H1 (cell line): ENCODE measurements at regions not wholly inside any gene's neighbourhood (a gene's known extent, or its start where the extent isn't known, plus 50 kb on each side); places are given as distances from the start of the nearest gene placed in this dataset.
A peak's percentile ranks its signal among the peaks of the same experiment; 100 is the strongest.

Source experiments
- CTCF ChIA-PET: fragments of 300-600 bp; sonication (Branson Sonifier 250); formaldehyde crosslinking; loops from one replicate; lab custom pipeline; 2021; ENCODE audit not compliant: partially characterized antibody; lab: Charles Lee
- POLR2A ChIA-PET: fragments of 300-600 bp; sonication (Branson Sonifier 250); formaldehyde crosslinking; loops from one replicate; lab custom pipeline; 2021; ENCODE audit warnings: inconsistent platforms; ENCODE audit not compliant: partially characterized antibody; lab: Charles Lee
- DNase-seq, 2 experiments: peaks; one replicate each; pipeline versions ENCODE4 v3.0.0 to v3.0.0-alpha.2; 2010 to 2022; ENCODE audit warnings: low spot score in 2 of 2, low read depth in 1 of 2, mixed read lengths in 1 of 2
- FAIRE-seq: peaks from 2 replicates; lab custom pipeline; 2011; peaks lifted over from hg19 to GRCh38; lab: Jason Lieb, UNC
- H2AFZ ChIP-seq: 2 replicates; pipeline ENCODE4 v1.8.1; 2012; ENCODE audit warnings: low read length, inconsistent platforms
- H2AK5ac ChIP-seq: 2 replicates; pipeline ENCODE4 v1.6.1; 2013; ENCODE audit warnings: low read depth, low read length
- H2BK120ac ChIP-seq: replicated peaks from 2 replicates; pipeline ENCODE3; 2013; ENCODE audit warnings: low read depth, low read length, inconsistent platforms
- H2BK12ac ChIP-seq: 2 replicates; pipeline ENCODE4 v1.6.1; 2013; ENCODE audit warnings: low read depth, low read length
- H2BK15ac ChIP-seq: 2 replicates; pipeline ENCODE4 v1.6.1; 2013; ENCODE audit warnings: low read length
- H2BK20ac ChIP-seq: 2 replicates; pipeline ENCODE4 v1.6.1; 2013; ENCODE audit warnings: low read length
- H2BK5ac ChIP-seq: 2 replicates; pipeline ENCODE4 v1.6.1; 2013; ENCODE audit warnings: low read depth, low read length
- H3K14ac ChIP-seq: 2 replicates; pipeline ENCODE4 v1.6.1; 2013; ENCODE audit warnings: inconsistent platforms; ENCODE audit not compliant: insufficient read length
- H3K18ac ChIP-seq: 2 replicates; pipeline ENCODE4 v1.6.1; 2013; ENCODE audit warnings: low read length; ENCODE audit errors: extremely low read depth
- H3K23ac ChIP-seq: 2 replicates; pipeline ENCODE4 v1.6.1; 2013; ENCODE audit warnings: inconsistent platforms; ENCODE audit not compliant: insufficient read length
- H3K23me2 ChIP-seq: 2 replicates; pipeline ENCODE4 v1.6.1; 2013; ENCODE audit warnings: low read depth, low read length
- H3K27ac ChIP-seq: 2 replicates; pipeline ENCODE4 v1.6.1; 2011; ENCODE audit warnings: low read depth, low read length, inconsistent platforms
- H3K27me3 ChIP-seq, 4 experiments: replicated peaks in 1 of 4; 1 replicate in 1 of 4; 2 replicates in 3 of 4; pipeline versions ENCODE4 v1.6.1 to v1.8.1; 2011 to 2013; ENCODE audit warnings: low read length in 3 of 4, mild to moderate bottlenecking in 3 of 4, inconsistent platforms in 2 of 4, mixed read lengths in 2 of 4, moderate library complexity in 1 of 4; ENCODE audit not compliant: control insufficient read depth in 3 of 4, insufficient read depth in 3 of 4; ENCODE audit errors: extremely low read depth in 1 of 4
- H3K36me3 ChIP-seq, 4 experiments: 2 replicates each; pipeline versions ENCODE4 v1.6.1 to v1.8.1; 2011 to 2013; ENCODE audit warnings: mild to moderate bottlenecking in 4 of 4, low read length in 3 of 4, moderate library complexity in 2 of 4, control low read depth in 1 of 4, inconsistent platforms in 1 of 4; ENCODE audit not compliant: insufficient read depth in 4 of 4, control insufficient read depth in 2 of 4
- H3K4ac ChIP-seq: replicated peaks from 2 replicates; pipeline ENCODE3; 2013; ENCODE audit warnings: low read length, low read depth, mixed read lengths, inconsistent platforms; ENCODE audit not compliant: insufficient read length
- H3K4me1 ChIP-seq, 4 experiments: replicated peaks in 1 of 4; 1 replicate in 1 of 4; 2 replicates in 3 of 4; pipeline versions ENCODE4 v1.6.1 to v1.8.1; 2011 to 2013; ENCODE audit warnings: low read length in 3 of 4, inconsistent platforms in 2 of 4, mixed read lengths in 1 of 4; ENCODE audit not compliant: insufficient read depth in 4 of 4, control insufficient read depth in 3 of 4
- H3K4me2 ChIP-seq, 2 experiments: 2 replicates each; pipeline versions ENCODE4 v1.6.1 to v1.8.1; 2011 to 2013; ENCODE audit warnings: low read depth in 2 of 2, low read length in 2 of 2, control low read depth in 1 of 2, inconsistent platforms in 1 of 2, mild to moderate bottlenecking in 1 of 2; ENCODE audit not compliant: insufficient read depth in 1 of 2
- H3K4me3 ChIP-seq, 4 experiments: fragments of 200-600, 300-600 bp in 1 of 4; sonication (generic), shearing (Covaris generic), sonication (Bioruptor Twin) in 1 of 4; 2 replicates each; pipeline versions ENCODE4 v1.5.1 to v1.8.1; 2011 to 2016; ENCODE audit warnings: low read length in 4 of 4, low read depth in 3 of 4, control low read depth in 2 of 4, inconsistent platforms in 2 of 4, mild to moderate bottlenecking in 2 of 4, mixed read lengths in 1 of 4, moderate library complexity in 1 of 4; ENCODE audit not compliant: insufficient read depth in 2 of 4; ENCODE audit errors: extremely low read depth in 1 of 4
- H3K56ac ChIP-seq: replicated peaks from 2 replicates; pipeline ENCODE3; 2013; ENCODE audit warnings: low read depth, mild to moderate bottlenecking, mixed read lengths, low read length, inconsistent platforms; ENCODE audit not compliant: insufficient read length
- H3K79me1 ChIP-seq: 2 replicates; pipeline ENCODE4 v1.6.1; 2013; ENCODE audit warnings: low read depth, low read length, control low read depth
- H3K79me2 ChIP-seq, 2 experiments: 2 replicates each; pipeline versions ENCODE4 v1.6.1 to v1.8.1; 2012 to 2013; ENCODE audit warnings: low read length in 2 of 2, mild to moderate bottlenecking in 2 of 2, inconsistent platforms in 1 of 2; ENCODE audit not compliant: insufficient read depth in 2 of 2, control insufficient read depth in 1 of 2
- H3K9ac ChIP-seq, 4 experiments: replicated peaks in 1 of 4; 1 replicate in 1 of 4; 2 replicates in 3 of 4; pipeline versions ENCODE4 v1.6.1 to v1.8.1; 2011 to 2013; ENCODE audit warnings: low read depth in 3 of 4, low read length in 3 of 4, control low read depth in 2 of 4, mild to moderate bottlenecking in 2 of 4, moderate library complexity in 2 of 4, inconsistent platforms in 1 of 4; ENCODE audit errors: extremely low read depth in 1 of 4
- H3K9me3 ChIP-seq, 2 experiments: 2 replicates each; pipeline versions ENCODE4 v1.6.1 to v1.8.1; 2012 to 2013; ENCODE audit warnings: mild to moderate bottlenecking in 2 of 2, moderate library complexity in 2 of 2, control low read depth in 1 of 2, inconsistent platforms in 1 of 2, low read depth in 1 of 2, low read length in 1 of 2, mixed read lengths in 1 of 2; ENCODE audit not compliant: insufficient read depth in 2 of 2
- H4K20me1 ChIP-seq, 2 experiments: replicated peaks in 1 of 2; 2 replicates each; pipeline versions ENCODE3 to v1.8.1; 2011 to 2013; ENCODE audit warnings: inconsistent platforms in 2 of 2, low read length in 2 of 2, mild to moderate bottlenecking in 1 of 2; ENCODE audit not compliant: insufficient read depth in 2 of 2, control insufficient read depth in 1 of 2
- H4K5ac ChIP-seq: 2 replicates; pipeline ENCODE4 v1.6.1; 2013; ENCODE audit warnings: low read length, low read depth, mixed read lengths, inconsistent platforms; ENCODE audit not compliant: insufficient read length
- H4K8ac ChIP-seq: 2 replicates; pipeline ENCODE4 v1.8.0; 2013; ENCODE audit warnings: mild to moderate bottlenecking, moderate library complexity, low read length, inconsistent platforms; ENCODE audit not compliant: insufficient read depth; ENCODE audit errors: extremely low read depth
- H4K91ac ChIP-seq: replicated peaks from 2 replicates; pipeline ENCODE3; 2013; ENCODE audit warnings: low read length, mixed read lengths, inconsistent platforms; ENCODE audit not compliant: insufficient read length
- HDAC2 ChIP-seq, 2 experiments: fragments of 300-600 bp in 1 of 2; sonication (generic) in 1 of 2; IDR thresholded peaks; 2 replicates each; pipeline ENCODE4 v1.6.1; 2011 to 2012; ENCODE audit warnings: low read depth in 2 of 2, low read length in 2 of 2, mild to moderate bottlenecking in 2 of 2, moderate library complexity in 2 of 2, borderline replicate concordance in 1 of 2, inconsistent platforms in 1 of 2
- KDM1A ChIP-seq: fragments of 200-600, 300-600 bp; sonication (generic); IDR thresholded peaks from 2 replicates; pipeline ENCODE4 v1.7.1; 2016; ENCODE audit warnings: mild to moderate bottlenecking, low read length, borderline replicate concordance
- KDM4A ChIP-seq: IDR thresholded peaks from one replicate; pipeline ENCODE4 v1.7.1; 2012; ENCODE audit warnings: low read depth, mild to moderate bottlenecking, moderate library complexity, low read length, inconsistent platforms; ENCODE audit not compliant: severe bottlenecking
- KDM5A ChIP-seq: fragments of 200-600 bp; IDR thresholded peaks from 2 replicates; pipeline ENCODE4 v1.7.1; 2012; ENCODE audit warnings: mild to moderate bottlenecking, low read length, inconsistent platforms, mixed read lengths
- NRF1 ChIP-seq: IDR thresholded peaks from 2 replicates; pipeline ENCODE4 v1.6.1; 2011; ENCODE audit warnings: mild to moderate bottlenecking, low read depth, low read length, improper control_type of control experiment
- POU5F1 ChIP-seq: IDR thresholded peaks from 2 replicates; pipeline ENCODE4 v1.6.1; 2011; ENCODE audit warnings: low read depth, mild to moderate bottlenecking, low read length, moderate library complexity
- SIX5 ChIP-seq: IDR thresholded peaks from 2 replicates; pipeline ENCODE4 v1.6.1; 2011; ENCODE audit warnings: mild to moderate bottlenecking, low read depth, low read length
- SUZ12 ChIP-seq: fragments of 200-600 bp; sonication (generic); IDR thresholded peaks from 2 replicates; pipeline ENCODE4 v1.6.1; 2012; ENCODE audit warnings: mild to moderate bottlenecking, inconsistent platforms, low read length, moderate library complexity, mixed read lengths
- WGBS, 2 experiments: shearing (Covaris generic) in 1 of 2; methylation state at CpG; one replicate each; pipeline versions ENCODE4 v1.1.6 to v1.1.7; 2013 to 2015; ENCODE audit warnings: low lambda C conversion rate in 2 of 2, mixed read lengths in 2 of 2, inconsistent platforms in 1 of 2, low coverage in 1 of 2, missing lambda C conversion rate in 1 of 2; ENCODE audit not compliant: insufficient replicate concordance in 2 of 2, insufficient coverage in 1 of 2, insufficient read length in 1 of 2; ENCODE audit errors: extremely low coverage in 1 of 2, missing lambda C conversion rate in 1 of 2; 5-methylcytosine and 5-hydroxymethylcytosine counted together

DNA sequence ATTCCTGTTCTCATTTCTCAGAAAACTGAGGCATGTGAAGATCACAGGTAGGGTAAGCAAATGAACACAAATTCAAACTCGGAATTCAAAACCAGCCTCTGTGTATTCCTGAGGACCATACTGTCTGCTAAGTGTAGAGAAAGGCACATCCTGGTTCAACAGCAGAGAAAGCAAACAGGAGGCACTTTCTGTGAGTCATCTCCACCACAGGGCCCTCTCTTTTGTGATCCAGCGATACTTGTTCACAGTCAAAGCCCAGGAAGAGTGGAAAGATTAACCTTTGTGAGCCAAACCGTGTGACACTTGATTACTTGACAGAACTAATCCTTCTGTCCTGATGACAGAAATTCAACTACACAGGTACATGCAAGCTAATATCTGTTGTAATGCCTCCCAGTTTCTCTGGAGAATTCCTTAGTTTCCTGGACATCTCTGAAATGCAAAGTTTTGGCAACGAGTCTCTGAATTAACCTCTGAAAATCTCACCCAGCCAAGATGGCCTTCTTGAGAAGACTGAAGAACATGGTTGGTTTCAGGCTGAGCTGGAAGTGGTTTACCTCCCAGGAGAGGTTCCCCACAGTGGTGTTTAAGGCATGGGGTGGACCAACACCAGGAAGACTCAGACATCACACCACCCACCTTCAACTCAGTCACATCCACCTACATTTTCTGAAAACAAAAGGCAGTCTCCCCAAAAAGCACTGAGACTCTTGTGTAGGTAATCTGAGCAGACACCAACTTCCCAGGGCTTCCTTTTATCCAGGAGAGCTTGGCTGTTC lies 98.2 kb upstream of the ERG start:
- H3K79me1 ChIP-seq: no peaks in the 10 kb centered on the region
- H3K4me2 ChIP-seq: no peak overlapping the region
- WGBS, 2 experiments: 79% methylated on average over 4 of the region's 4 CpGs; no CpG with 5 or more reads in 1 of the 2 experiments
- ChIA-PET CTCF (interaction anchor here (1.3 kb wide), 1 partner anchor 11 kb away, joined by 4 read pairs; no protein-coding TSS in a partner anchor), POLR2A (no interaction called here)
- no peak overlapping the region for H2BK15ac ChIP-seq
- H3K23ac ChIP-seq: no peak overlapping the region
- H2AK5ac ChIP-seq: no peak overlapping the region
- no peak overlapping the region for H2BK5ac ChIP-seq
- H3K4me1 ChIP-seq: peaks cover 0 to 5% (median under 1%) of the 10 kb centered on the region in 4 experiments; a peak in 4 of 7 replicates
- H4K5ac ChIP-seq: no peak overlapping the region
- FAIRE-seq (no peak), DNase-seq (no peak)
- no peaks in the 10 kb centered on the region; a peak in 1 of 4 replicates for H3K79me2 ChIP-seq
- no peaks in the 10 kb centered on the region for H4K20me1 ChIP-seq
- H3K23me2 ChIP-seq: no peaks in the 10 kb centered on the region
- no peak overlapping the region for H3K27ac ChIP-seq
- H2BK20ac ChIP-seq: no peak overlapping the region
- H2AFZ ChIP-seq: 0 out of 2 replicates have a peak overlapping the region, but pooled peaks have one; percentile 33
- no peak overlapping the region for H3K4ac ChIP-seq
- no peak overlapping the region for H2BK120ac ChIP-seq
- no peaks in the 10 kb centered on the region; a peak in 1 of 7 replicates for H3K27me3 ChIP-seq
- H3K18ac ChIP-seq: no peak overlapping the region
- H4K8ac ChIP-seq: no peak overlapping the region
- H2BK12ac ChIP-seq: no peak overlapping the region
- H3K9me3 ChIP-seq: no peaks in the 10 kb centered on the region
- no peak overlapping the region for H3K14ac ChIP-seq
- H3K56ac ChIP-seq: no peak overlapping the region
- H3K4me3 ChIP-seq: no peak overlapping the region
- TF ChIP-seq POU5F1 (no peak), NRF1 (no peak), KDM4A (no peak), KDM5A (no peak), SIX5 (no peak), HDAC2 (IDR thresholded peaks at IDR 0.05; ENCODE audit: borderline replicate concordance in 1 of 2, low read depth in 2 of 2, low read length in 2 of 2) (no peak), KDM1A (no peak), SUZ12 (no peak)
- TF ChIP-seq, all 59 proteins: peak for 0
- Histone ChIP-seq H3K36me3 (no peaks in the 10 kb centered on the region), H3K9ac (no peak overlapping the region), H4K91ac (no peak overlapping the region)
